ENCODE measurements at regions not wholly inside any gene's neighbourhood (a gene's known extent, or its start where the extent isn't known, plus 50 kb on each side); places are given as distances from the start of the nearest gene placed in this dataset.

DNA sequence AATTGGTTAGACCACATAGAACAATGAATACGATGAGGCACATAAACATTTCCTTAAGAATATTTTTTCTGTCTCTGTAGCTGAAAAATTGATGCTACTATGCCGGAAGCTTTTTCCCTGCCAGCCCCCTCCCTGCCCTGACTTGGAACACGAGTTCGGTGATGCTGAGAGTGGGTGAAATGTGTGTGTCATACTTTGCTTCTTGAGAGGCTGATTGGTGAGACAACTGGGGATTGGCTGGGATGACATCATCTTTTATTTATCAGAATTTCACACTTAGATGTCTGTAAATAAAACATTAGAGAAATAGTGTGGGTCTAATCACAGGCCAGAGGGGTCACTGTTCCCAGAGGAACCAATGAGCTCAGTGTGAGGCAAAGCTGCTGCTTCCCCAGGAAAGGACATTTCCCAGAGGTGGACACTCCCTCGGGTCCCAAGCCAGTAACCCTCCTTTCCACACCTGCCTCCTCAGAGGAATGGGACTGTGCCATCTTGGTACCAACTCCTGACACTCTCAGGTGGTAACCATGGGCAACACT, 195.4 kb upstream of the C1orf174 start:
- no peak for TF ChIP-seq POLR2AphosphoS5 (IDR thresholded peaks at IDR 0.05; ENCODE audit: low read depth, low read length)
- no peak for TF ChIP-seq POLR2A (IDR thresholded peaks at IDR 0.05; ENCODE audit: low read depth, low read length)
- no peak for TF ChIP-seq TAF1 (IDR thresholded peaks at IDR 0.05; ENCODE audit: low read depth, low read length)
- TF ChIP-seq SPI1 (IDR thresholded peaks at IDR 0.05; ENCODE audit: low read depth, low read length): no peak
